ENCODE measurements at regions not wholly inside any gene's neighbourhood (a gene's known extent, or its start where the extent isn't known, plus 50 kb on each side); places are given as distances from the start of the nearest gene placed in this dataset.

DNA sequence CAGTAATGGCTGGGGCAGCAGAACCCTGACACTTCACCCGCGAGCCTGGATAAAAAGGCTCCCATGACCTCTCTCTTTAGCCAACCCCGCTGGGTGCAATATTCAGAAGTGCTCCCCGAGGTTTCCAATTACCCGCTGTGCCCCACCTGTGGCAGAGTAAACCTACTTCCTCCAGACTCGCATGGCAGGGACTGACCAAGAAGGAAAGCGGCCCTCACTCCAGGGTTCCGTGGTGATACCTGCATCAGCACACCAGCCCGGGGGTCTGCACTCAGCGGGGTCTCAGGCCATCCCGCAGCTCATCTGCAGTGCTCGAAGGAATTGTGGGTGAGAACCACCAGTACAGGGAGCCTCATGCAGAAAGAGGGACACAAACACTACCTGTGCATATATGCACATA is 136.3 kb upstream of the FMN2 start:
- DNase-seq (ENCODE audit: low spot score): no peak
- TF ChIP-seq EZH2phosphoT487 (IDR thresholded peaks at IDR 0.05) (no peak), CTCF (IDR thresholded peaks at IDR 0.05) (no peak), EZH2 (IDR thresholded peaks at IDR 0.05) (no peak)
- no peaks in the 10 kb centered on the region for H3K36me3 Mint-ChIP-seq
- Histone ChIP-seq H3K27me3 (no peaks in the 10 kb centered on the region), H3K4me3 (no peak overlapping the region), H4K20me1 (ENCODE audit: low read depth) (no peaks in the 10 kb centered on the region), H3K4me1 (no peaks in the 10 kb centered on the region), H3K36me3 (no peaks in the 10 kb centered on the region), H2AFZ (replicated peaks) (no peak overlapping the region), H3K27ac (no peak overlapping the region), H3K9me3 (ENCODE audit: low read depth) (no peaks in the 10 kb centered on the region), H3K9ac (no peak overlapping the region), H3K79me2 (ENCODE audit: low read depth) (no peaks in the 10 kb centered on the region), H3F3A (ENCODE audit: low read depth) (no peaks in the 10 kb centered on the region), H3K4me2 (no peak overlapping the region)
- no peaks in the 10 kb centered on the region for H3K9me3 Mint-ChIP-seq
- no peaks in the 10 kb centered on the region for H3K4me1 Mint-ChIP-seq
- peaks cover 4% of the 10 kb centered on the region for H3K27me3 Mint-ChIP-seq (ENCODE audit: insufficient read depth, low read depth)
- no peak overlapping the region for H3K27ac Mint-ChIP-seq
- no peak overlapping the region for H3K4me3 Mint-ChIP-seq

DNA sequence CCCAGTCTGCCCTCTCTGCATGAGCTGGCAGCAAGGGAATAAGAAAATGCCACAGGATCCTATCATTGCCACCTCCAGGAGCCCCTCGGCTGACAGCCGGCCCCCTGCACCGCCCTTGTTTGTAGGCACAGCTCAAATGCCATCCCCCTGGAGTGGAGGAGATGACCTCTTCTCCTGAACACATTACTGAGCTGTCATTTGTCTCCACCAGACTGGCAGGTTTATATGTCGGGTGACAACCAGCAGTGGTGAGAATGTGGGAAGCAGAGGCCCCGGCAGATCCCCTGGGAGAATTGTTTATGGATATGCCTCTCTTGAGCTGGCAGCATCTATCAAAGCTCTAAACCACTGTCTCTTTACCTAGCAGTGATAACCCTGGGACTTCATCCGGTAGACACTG is 135.4 kb upstream of the FMN2 start:
- Histone ChIP-seq H3K4me1 (no peaks in the 10 kb centered on the region), H4K20me1 (ENCODE audit: low read depth) (no peaks in the 10 kb centered on the region), H3K36me3 (no peaks in the 10 kb centered on the region), H3F3A (ENCODE audit: low read depth) (no peaks in the 10 kb centered on the region), H3K27ac (no peak overlapping the region), H3K27me3 (no peaks in the 10 kb centered on the region), H3K79me2 (ENCODE audit: low read depth) (no peaks in the 10 kb centered on the region), H3K4me3 (no peak overlapping the region), H3K9ac (no peak overlapping the region), H3K9me3 (ENCODE audit: low read depth) (no peaks in the 10 kb centered on the region), H3K4me2 (no peak overlapping the region), H2AFZ (replicated peaks) (no peak overlapping the region)
- H3K27me3 Mint-ChIP-seq (ENCODE audit: insufficient read depth, low read depth): peaks cover 4% of the 10 kb centered on the region
- no peak overlapping the region for H3K27ac Mint-ChIP-seq
- H3K4me3 Mint-ChIP-seq: no peak overlapping the region
- no peaks in the 10 kb centered on the region for H3K4me1 Mint-ChIP-seq
- DNase-seq (ENCODE audit: low spot score): no peak
- H3K9me3 Mint-ChIP-seq: no peaks in the 10 kb centered on the region
- no peaks in the 10 kb centered on the region for H3K36me3 Mint-ChIP-seq
- no peak for TF ChIP-seq EZH2 (IDR thresholded peaks at IDR 0.05)
- TF ChIP-seq CTCF (IDR thresholded peaks at IDR 0.05): no peak
- TF ChIP-seq EZH2phosphoT487 (IDR thresholded peaks at IDR 0.05): no peak

DNA sequence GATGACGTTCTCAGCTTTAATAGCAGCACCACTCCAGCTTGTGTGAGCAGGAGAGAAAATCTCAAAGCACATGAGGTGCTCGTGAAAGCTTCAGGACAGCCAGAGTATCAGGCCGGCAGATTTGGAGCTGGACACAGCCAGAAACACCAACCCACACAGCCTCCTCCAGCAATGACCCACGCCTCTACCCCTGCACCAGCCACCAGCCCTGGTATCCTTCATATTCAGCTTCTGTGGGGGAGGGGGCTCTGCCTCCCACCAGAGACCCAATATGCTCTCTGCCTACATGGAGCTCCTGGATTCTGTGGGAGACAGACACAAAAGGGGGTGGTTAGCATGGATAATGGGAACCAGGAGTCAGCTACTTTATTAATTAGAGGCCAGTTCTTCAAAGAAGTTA is 133.6 kb upstream of the FMN2 start:
- no peaks in the 10 kb centered on the region for H4K20me1 ChIP-seq (ENCODE audit: low read depth)
- H3K9me3 ChIP-seq (ENCODE audit: low read depth): no peaks in the 10 kb centered on the region
- H2AFZ ChIP-seq (replicated peaks): no peak overlapping the region
- H3K9ac ChIP-seq: no peak overlapping the region
- H3K27ac ChIP-seq: no peak overlapping the region
- Mint-ChIP-seq H3K4me3 (no peak overlapping the region), H3K36me3 (no peaks in the 10 kb centered on the region), H3K4me1 (no peaks in the 10 kb centered on the region), H3K9me3 (no peaks in the 10 kb centered on the region), H3K27ac (peak overlapping the region; percentile 78), H3K27me3 (ENCODE audit: insufficient read depth, low read depth) (peaks cover 4% of the 10 kb centered on the region)
- no peaks in the 10 kb centered on the region for H3K27me3 ChIP-seq
- H3K4me3 ChIP-seq: no peak overlapping the region
- TF ChIP-seq EZH2phosphoT487 (IDR thresholded peaks at IDR 0.05) (no peak), CTCF (IDR thresholded peaks at IDR 0.05) (no peak), EZH2 (IDR thresholded peaks at IDR 0.05) (no peak)
- no peaks in the 10 kb centered on the region for H3K79me2 ChIP-seq (ENCODE audit: low read depth)
- H3K4me1 ChIP-seq: no peaks in the 10 kb centered on the region
- H3F3A ChIP-seq (ENCODE audit: low read depth): no peaks in the 10 kb centered on the region
- no peaks in the 10 kb centered on the region for H3K36me3 ChIP-seq
- H3K4me2 ChIP-seq: no peak overlapping the region
- DNase-seq (ENCODE audit: low spot score): no peak

- Histone ChIP-seq H3K4me3 (no peak overlapping the region), H4K20me1 (ENCODE audit: low read depth) (no peaks in the 10 kb centered on the region), H3K36me3 (no peaks in the 10 kb centered on the region), H3F3A (ENCODE audit: low read depth) (no peaks in the 10 kb centered on the region), H3K79me2 (ENCODE audit: low read depth) (no peaks in the 10 kb centered on the region), H2AFZ (replicated peaks) (no peak overlapping the region), H3K9ac (no peak overlapping the region), H3K27me3 (no peaks in the 10 kb centered on the region), H3K4me1 (no peaks in the 10 kb centered on the region), H3K4me2 (no peak overlapping the region), H3K27ac (no peak overlapping the region), H3K9me3 (ENCODE audit: low read depth) (no peaks in the 10 kb centered on the region)
- H3K36me3 Mint-ChIP-seq: no peaks in the 10 kb centered on the region
- no peak for DNase-seq (ENCODE audit: low spot score)
- TF ChIP-seq EZH2 (IDR thresholded peaks at IDR 0.05): no peak
- TF ChIP-seq EZH2phosphoT487 (IDR thresholded peaks at IDR 0.05): no peak
- TF ChIP-seq CTCF (IDR thresholded peaks at IDR 0.05): no peak
- H3K9me3 Mint-ChIP-seq: no peaks in the 10 kb centered on the region
- no peak overlapping the region for H3K27ac Mint-ChIP-seq
- H3K4me1 Mint-ChIP-seq: no peaks in the 10 kb centered on the region
- no peaks in the 10 kb centered on the region for H3K27me3 Mint-ChIP-seq (ENCODE audit: insufficient read depth, low read depth)
- no peak overlapping the region for H3K4me3 Mint-ChIP-seq
These were observed 131.3 kb upstream of the FMN2 start for GRCh38 chr1:239960366-239960765.
